ENCODE measurements at regions not wholly inside any gene's neighbourhood (a gene's known extent, or its start where the extent isn't known, plus 50 kb on each side); places are given as distances from the start of the nearest gene placed in this dataset.

GRCh38 chr1:192951691-192952460 lies 107.3 kb downstream of the UCHL5 start (continued):
- TF ChIP-seq USF1 (IDR thresholded peaks at IDR 0.05; ENCODE audit: borderline replicate concordance, low read depth) (no peak), MXI1 (IDR thresholded peaks at IDR 0.05; ENCODE audit: low read depth, low read length) (no peak), RFX5 (IDR thresholded peaks at IDR 0.05; ENCODE audit: low read length) (no peak), CTCF (IDR thresholded peaks at IDR 0.05) (no peak), SIN3A (IDR thresholded peaks at IDR 0.05; ENCODE audit: borderline replicate concordance, low read depth, low read length) (no peak), TEAD4 (IDR thresholded peaks at IDR 0.05; ENCODE audit: borderline replicate concordance, insufficient read depth) (no peak), USF2 (IDR thresholded peaks at IDR 0.05; ENCODE audit: borderline replicate concordance, low read depth, low read length) (no peak), RCOR1 (IDR thresholded peaks at IDR 0.05; ENCODE audit: low read length) (no peak), SMC3 (IDR thresholded peaks at IDR 0.05; ENCODE audit: low read depth, low read length) (no peak), EZH2phosphoT487 (IDR thresholded peaks at IDR 0.05; ENCODE audit: borderline replicate concordance, low read depth) (no peak), GABPA (IDR thresholded peaks at IDR 0.05; ENCODE audit: low read depth) (no peak), EP300 (IDR thresholded peaks at IDR 0.05; ENCODE audit: borderline replicate concordance in 1 of 2, low read depth in 1 of 2, low read length in 1 of 2) (peak in 1 of 2 experiments; percentile 56; a peak in 1 of 4 replicates), TAF1 (IDR thresholded peaks at IDR 0.05; ENCODE audit: borderline replicate concordance, low read depth, low read length) (no peak), GATA2 (CRISPR knock-in tag; IDR thresholded peaks at IDR 0.05) (no peak), PBX3 (IDR thresholded peaks at IDR 0.05) (peak; percentile 86), POLR2AphosphoS5 (IDR thresholded peaks at IDR 0.05; ENCODE audit: low read depth, low read length) (peak; percentile 46; the same call in 1 of the 2 replicates), FOXM1 (IDR thresholded peaks at IDR 0.05; ENCODE audit: low read depth) (no peak), CHD2 (IDR thresholded peaks at IDR 0.05; ENCODE audit: low read length, partially characterized antibody) (no peak), YY1 (IDR thresholded peaks at IDR 0.05; ENCODE audit: low read depth) (no peak), JUND (IDR thresholded peaks at IDR 0.05) (peak; percentile 77), NRF1 (IDR thresholded peaks at IDR 0.05; ENCODE audit: low read depth, low read length) (no peak), IRF3 (IDR thresholded peaks at IDR 0.05; ENCODE audit: low read depth, low read length) (no peak)
